Activated CD4-positive, alpha-beta T cell treated with anti-CD3 and anti-CD28 coated beads, Interleukin-2, amount 50 U/mL, for 1 hour (primary cell): ENCODE measurements at regions not wholly inside any gene's neighbourhood (a gene's known extent, or its start where the extent isn't known, plus 50 kb on each side); places are given as distances from the start of the nearest gene placed in this dataset.
"Not testable (repeated sequence)": the region's sequence is repeated elsewhere in the genome, so short reads cannot be mapped to it uniquely, and the experiment has no call there.

Experiments
- DNase-seq: peaks from one replicate; pipeline ENCODE4 v3.0.0-alpha.2; 2020

DNA sequence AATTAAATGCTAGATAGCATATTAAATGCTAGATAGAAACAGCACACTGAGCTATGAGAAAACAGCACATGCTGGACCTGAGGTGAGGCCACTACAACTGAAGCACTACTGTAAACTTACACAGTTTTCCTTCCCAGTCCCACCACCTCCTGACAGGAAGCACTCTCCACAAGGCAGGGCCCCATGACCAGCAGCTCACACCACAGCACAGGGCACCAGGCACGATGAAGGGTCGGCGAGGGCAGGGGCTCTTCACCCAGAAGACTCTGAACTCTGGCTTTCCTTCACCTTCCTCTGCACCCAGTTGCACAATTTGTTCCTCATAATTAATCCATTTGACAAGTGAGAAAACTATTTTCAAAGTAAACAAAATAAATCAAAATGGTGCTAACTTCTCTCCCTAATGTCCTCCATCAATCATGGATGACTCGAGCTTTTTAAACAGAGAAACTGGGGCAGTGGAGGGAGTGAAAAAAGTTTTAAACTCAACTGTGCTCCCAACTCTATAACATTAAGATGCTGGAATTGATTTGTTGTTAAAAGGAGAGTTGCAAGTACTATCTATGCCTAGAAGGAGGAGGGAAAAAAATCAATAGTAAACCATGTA is 568.7 kb downstream of the UQCRFS1 start:
- DNase-seq, result no peak

- DNase-seq, result no peak
Measured at GRCh38 chr19:28642787-28643683, 569.9 kb downstream of the UQCRFS1 start.

DNA sequence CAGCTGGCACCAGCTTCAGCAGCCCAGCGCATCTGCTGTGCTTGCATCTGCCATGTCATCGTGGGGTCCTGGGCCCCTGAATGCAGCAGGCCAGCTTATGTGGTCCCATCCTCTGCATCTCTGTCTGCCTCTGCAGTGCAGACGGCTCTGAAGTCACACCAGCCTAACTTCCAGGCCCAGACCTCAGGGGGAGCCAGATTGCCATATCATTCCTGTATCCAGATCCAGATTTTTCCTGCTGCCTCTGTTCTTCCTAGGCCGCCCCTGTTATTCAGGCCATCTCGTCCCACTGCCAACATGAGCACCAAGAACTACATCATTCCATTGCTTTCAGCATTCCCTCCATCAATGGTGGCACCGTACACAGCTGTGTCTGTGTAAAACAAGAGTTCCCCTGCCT is 571.6 kb downstream of the UQCRFS1 start:
- DNase-seq, result no peak

DNA sequence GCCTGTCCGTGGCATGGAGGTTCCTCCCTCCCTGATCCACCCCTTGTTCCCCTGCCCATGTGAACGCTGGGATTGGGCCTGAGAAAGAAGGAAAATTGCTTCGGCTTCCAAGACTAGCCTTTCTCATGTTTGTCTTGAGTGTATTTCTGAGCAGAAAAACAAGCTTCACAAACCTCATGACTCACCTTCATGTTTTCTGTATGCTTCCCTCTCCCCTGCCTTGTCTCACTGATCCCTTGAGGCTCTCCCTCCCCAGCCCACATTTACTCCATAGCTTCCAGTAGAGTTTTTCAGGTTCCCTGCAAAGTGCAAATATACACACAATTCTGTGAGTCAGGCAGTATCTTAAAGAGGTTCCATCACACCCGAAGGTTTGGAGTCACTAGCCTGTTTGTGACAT is 572.4 kb downstream of the UQCRFS1 start:
- DNase-seq, result no peak

GRCh38 chr19:28638445-28638844 is 574.5 kb downstream of the UQCRFS1 start:
- DNase-seq, result no peak

DNA sequence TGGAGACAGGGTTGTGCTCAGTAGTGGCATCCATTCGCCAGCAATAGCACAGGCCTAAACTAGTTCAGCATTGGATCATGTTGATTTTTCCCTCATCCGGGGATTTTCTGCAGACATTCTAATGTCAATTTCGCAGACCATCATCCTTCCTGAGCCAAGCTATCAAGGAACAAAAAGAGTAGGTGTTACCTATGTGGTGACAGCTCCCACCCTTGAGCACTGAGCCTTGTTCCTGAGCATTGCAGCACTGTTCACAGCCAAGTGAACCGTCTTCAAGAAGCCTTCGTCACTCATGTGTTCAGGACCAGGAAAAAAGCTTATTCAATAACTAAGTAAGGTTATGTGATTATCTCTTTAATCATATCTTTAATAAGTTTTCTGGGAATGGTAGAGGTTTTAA is 576.2 kb downstream of the UQCRFS1 start:
- DNase-seq, result no peak

- no peak for DNase-seq
Measured at GRCh38 chr19:28636016-28636629, 576.8 kb downstream of the UQCRFS1 start.

- no peak for DNase-seq
Measured at GRCh38 chr19:28634837-28635236, 578.1 kb downstream of the UQCRFS1 start.

DNA sequence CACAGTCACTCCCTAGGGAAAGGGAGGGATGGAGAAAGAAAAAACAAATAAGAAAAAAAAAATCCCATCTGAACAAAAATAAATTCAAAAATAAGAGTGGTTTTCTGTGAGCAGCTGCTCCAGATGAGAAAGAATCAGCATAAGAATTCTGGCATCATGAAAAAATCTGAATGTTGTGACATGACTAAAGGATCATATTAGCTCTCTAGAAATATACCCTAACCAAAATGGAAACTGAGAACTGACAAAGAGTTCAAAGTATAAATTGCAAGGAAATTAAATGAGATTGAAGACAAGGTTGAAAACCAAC is 579.0 kb downstream of the UQCRFS1 start:
- DNase-seq, result no peak

DNA sequence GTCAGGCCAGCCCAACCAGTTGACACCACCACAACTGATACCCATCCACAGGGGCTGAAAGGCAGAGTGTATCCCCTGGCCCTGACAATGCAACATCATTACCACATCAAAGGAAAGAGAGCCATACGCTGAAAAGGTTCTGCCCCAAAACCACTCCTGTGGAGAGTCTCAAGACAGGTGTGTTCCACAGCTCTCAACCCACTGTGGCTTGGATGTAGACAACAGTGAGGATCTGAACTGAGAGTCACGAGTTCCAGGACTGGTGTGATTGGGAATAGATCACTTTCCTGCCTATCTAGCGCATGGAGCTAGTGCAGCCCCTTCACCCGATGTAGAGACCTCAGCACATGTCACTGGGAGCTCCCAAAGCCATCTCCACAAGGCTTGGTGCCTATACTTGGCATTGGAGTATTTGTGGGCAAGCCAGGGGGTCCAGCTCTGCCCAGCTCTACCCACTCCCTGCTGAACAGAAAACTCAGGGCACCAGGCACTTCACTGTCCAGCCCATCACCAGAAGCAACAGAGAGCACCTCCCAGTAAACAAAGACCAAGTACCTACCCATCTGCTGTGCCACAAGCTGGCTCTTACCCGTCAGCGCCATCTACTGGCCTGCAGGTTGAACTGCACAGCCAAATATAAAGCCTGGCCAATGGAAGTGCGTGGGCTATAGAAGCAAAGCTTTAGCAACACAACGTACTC is 579.5 kb downstream of the UQCRFS1 start:
- peak; percentile 24 for DNase-seq

DNA sequence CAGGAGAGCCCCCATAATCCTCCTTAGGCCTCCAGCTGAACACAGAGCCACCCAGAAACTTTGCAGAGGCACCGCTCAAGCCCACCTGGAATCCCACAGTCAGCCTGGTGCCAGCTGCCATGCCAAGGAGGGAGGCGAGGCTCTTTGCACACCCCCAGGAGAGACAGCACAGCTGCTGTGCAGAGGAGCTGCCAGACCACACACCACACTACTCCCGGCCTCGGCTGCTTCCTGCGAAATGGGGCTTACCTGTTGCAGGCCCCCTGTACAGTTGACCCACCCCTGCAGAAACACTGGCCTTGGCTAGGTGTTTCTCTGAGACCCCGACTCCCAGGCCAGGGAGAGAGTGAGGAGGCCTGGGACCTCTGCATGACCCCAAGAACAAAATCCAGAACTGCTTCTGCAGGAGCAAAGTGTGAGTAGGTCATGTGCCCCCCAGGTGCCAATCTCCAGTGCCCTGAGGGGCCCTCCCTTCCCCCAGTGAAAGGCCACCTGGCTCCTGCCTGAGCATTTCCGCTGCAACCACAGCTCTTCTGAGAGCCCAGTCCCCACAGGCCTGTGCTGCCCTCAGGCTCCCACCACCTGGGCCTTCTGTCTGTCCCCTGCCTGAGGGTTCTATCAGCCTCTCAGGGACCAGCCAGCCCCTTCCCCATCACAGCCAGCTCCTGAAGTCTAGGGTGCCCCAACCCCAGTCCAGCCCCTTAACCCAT is 580.4 kb downstream of the UQCRFS1 start:
- DNase-seq, result no peak

DNA sequence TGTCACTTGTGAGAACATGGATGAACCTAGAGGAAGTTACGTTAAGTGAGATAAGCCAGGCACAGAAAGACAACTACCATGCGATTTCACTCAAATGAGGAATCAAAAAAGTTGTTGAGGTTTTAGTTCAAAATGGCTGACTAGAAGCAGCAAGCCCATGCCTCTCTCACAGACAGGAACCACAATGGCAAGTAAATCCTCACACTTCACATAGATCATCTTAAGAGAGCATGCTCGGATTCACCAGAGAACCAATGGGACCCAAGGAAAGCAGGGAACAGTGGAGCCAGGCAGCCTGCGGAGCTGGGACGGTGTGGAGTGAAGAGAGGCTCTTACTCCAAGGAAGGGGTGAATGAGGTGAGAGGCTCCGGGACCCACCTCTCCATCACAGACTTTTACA is 581.0 kb downstream of the UQCRFS1 start:
- no peak for DNase-seq

GRCh38 chr19:28627669-28628068 is 585.3 kb downstream of the UQCRFS1 start:
- no peak for DNase-seq

DNA sequence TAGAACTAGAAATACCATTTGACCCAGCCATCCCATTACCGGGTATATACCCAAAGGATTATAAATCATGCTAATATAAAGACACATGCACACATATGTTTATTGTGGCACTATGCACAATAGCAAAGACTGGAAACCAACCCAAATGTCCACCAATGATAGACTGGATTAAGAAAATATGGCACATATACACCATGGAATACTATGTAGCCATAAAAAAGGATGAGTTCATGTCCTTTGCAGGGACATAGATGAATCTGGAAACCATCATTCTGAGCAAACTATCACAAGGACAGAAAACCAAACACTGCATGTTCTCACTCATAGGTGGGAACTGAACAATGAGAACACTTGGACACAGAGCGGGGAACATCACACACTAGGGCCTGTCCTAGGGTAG is 586.5 kb downstream of the UQCRFS1 start:
- DNase-seq, result not testable (repeated sequence)

GRCh38 chr19:28619816-28620429 is 593.0 kb downstream of the UQCRFS1 start:
- DNase-seq, result no peak

GRCh38 chr19:28618504-28618903 is 594.4 kb downstream of the UQCRFS1 start:
- no peak for DNase-seq

GRCh38 chr19:28615966-28616365 is 597.0 kb downstream of the UQCRFS1 start:
- DNase-seq, result no peak

- DNase-seq, result no peak
Measured at GRCh38 chr19:28615546-28615916, 597.4 kb downstream of the UQCRFS1 start.

GRCh38 chr19:28614634-28615545 is 598.1 kb downstream of the UQCRFS1 start:
- DNase-seq, result no peak

GRCh38 chr19:28612275-28612769 is 600.6 kb downstream of the UQCRFS1 start:
- DNase-seq, result no peak

DNA sequence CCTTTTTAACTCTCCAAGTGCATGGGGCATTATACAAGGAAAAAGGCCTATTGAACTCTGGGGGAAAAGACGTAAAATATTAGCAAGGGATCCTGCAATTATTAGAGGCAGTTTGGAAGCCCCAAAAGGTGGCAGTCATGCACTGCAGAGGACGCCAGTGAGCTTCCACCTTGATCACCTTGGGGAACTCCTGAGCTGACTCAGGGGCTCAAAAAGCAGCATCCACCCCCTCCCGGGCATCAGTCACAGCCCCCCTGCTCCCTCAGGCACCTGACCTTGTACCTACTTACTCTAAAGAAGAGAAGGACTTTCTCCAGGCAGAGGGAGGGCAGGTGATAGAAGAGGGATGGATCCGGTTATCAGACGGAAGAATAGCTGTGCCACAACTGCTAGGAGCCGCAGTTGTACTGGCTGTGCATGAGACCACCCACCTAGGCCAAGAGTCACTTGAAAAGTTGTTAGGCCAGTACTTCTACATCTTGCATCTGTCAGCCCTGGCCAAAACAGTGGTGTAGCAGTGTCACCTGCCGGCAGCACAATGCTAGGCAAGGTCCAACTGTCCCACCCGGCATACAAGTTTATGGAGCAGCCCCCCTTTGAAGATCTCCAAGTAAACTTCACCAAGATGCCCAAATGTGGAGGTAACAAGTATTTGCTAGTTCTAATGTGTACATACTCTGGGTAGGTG is 601.6 kb downstream of the UQCRFS1 start:
- DNase-seq, result not testable (repeated sequence)
